Gastroesophageal sphincter (tissue), 3 donors: ENCODE measurements at regions not wholly inside any gene's neighbourhood (a gene's known extent, or its start where the extent isn't known, plus 50 kb on each side); places are given as distances from the start of the nearest gene placed in this dataset.

Experiments
- POLR2A ChIP-seq, 2 donors: fragments of 450-650 bp; IDR thresholded peaks; one replicate each; pipeline ENCODE4 v1.6.1; 2017; ENCODE audit warnings: antibody characterized with exemption in 2 of 2, mild to moderate bottlenecking in 2 of 2, moderate library complexity in 1 of 2
- POLR2AphosphoS5 ChIP-seq: sonication (generic); formaldehyde crosslinking; IDR thresholded peaks from one replicate; pipeline ENCODE4 v1.6.1; 2017; ENCODE audit warnings: antibody characterized with exemption
- TF ChIP-seq, protein P1 (sequence below), 4 experiments: fragments of 200-600 bp in 2 of 4; fragments of 450-650 bp in 2 of 4; sonication (generic) in 1 of 4; IDR thresholded peaks; one replicate each; pipeline ENCODE4 v1.5.1; 2017 to 2019; ENCODE audit warnings: antibody characterized with exemption in 4 of 4, mild to moderate bottlenecking in 2 of 4, moderate library complexity in 2 of 4

DNA sequence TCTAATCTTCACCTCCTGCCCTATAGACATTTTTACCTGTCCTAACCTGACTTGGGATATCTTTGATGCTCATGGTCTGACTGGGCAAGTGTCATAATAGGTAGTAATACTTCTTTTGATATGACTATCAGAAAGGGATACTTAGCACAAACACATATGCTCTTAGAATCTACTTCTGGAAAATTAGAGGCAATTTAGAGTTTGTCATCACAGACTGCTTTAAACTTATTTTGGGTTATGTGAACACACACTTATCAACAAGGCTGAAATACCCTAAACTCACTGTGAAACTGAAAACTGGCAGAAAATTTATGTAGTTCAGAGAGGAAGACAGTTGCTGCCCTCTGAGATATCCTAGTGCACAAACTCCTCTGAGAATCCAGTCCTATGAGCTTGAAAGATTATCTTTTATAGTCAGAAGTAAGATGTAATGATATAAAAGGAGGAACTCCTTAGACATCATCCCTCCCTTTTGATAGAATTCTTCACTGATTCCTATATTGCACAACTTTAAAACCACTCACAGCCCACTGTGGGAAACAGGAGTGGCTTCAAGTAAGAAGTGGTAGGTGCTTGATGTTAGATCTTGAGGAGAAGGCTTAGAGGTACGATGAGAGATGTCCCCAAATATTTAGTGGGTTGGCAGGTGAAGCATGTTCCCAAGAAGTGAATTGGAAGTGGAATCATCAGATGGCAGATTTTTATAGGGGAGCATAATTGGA is 273.3 kb downstream of the MAN2A1 start:
- TF ChIP-seq, protein P1, sequence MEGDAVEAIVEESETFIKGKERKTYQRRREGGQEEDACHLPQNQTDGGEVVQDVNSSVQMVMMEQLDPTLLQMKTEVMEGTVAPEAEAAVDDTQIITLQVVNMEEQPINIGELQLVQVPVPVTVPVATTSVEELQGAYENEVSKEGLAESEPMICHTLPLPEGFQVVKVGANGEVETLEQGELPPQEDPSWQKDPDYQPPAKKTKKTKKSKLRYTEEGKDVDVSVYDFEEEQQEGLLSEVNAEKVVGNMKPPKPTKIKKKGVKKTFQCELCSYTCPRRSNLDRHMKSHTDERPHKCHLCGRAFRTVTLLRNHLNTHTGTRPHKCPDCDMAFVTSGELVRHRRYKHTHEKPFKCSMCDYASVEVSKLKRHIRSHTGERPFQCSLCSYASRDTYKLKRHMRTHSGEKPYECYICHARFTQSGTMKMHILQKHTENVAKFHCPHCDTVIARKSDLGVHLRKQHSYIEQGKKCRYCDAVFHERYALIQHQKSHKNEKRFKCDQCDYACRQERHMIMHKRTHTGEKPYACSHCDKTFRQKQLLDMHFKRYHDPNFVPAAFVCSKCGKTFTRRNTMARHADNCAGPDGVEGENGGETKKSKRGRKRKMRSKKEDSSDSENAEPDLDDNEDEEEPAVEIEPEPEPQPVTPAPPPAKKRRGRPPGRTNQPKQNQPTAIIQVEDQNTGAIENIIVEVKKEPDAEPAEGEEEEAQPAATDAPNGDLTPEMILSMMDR (IDR thresholded peaks at IDR 0.05): no peak
- no peak for TF ChIP-seq POLR2AphosphoS5
- no peak for TF ChIP-seq POLR2A (IDR thresholded peaks at IDR 0.05)
